Tibial nerve (tissue), 4 donors: ENCODE measurements at regions not wholly inside any gene's neighbourhood (a gene's known extent, or its start where the extent isn't known, plus 50 kb on each side); places are given as distances from the start of the nearest gene placed in this dataset.

ENCODE experiments used
- CTCF ChIP-seq, 5 experiments: fragments of 200-600 bp in 3 of 5; fragments of 450-650 bp in 2 of 5; sonication (generic) in 3 of 5; IDR thresholded peaks; one replicate each; pipeline ENCODE4 v1.5.1; 2016 to 2019; ENCODE audit warnings: antibody characterized with exemption in 5 of 5, mild to moderate bottlenecking in 3 of 5, moderate library complexity in 2 of 5
- EP300 ChIP-seq, 2 donors: sonication (generic); formaldehyde crosslinking; IDR thresholded peaks; one replicate each; pipeline ENCODE4 v1.6.1; 2017; ENCODE audit warnings: antibody characterized with exemption in 2 of 2, mild to moderate bottlenecking in 1 of 2

GRCh38 chr5:44951371-44951770, 142.6 kb downstream of the MRPS30 start:
- TF ChIP-seq CTCF (IDR thresholded peaks at IDR 0.05) (no peak), EP300 (IDR thresholded peaks at IDR 0.05) (no peak)
